HL-60 (cell line): ENCODE measurements at regions not wholly inside any gene's neighbourhood (a gene's known extent, or its start where the extent isn't known, plus 50 kb on each side); places are given as distances from the start of the nearest gene placed in this dataset.

ENCODE experiments used
- TF ChIP-seq, protein P1 (sequence below): IDR thresholded peaks from 2 replicates; pipeline ENCODE4 v1.6.1; 2012; ENCODE audit warnings: low read depth; ENCODE audit not compliant: insufficient replicate concordance
- TF ChIP-seq, protein P2 (sequence below): IDR thresholded peaks from one replicate; pipeline ENCODE4 v1.5.1; 2011; ENCODE audit warnings: low read length, control low read depth, inconsistent platforms; ENCODE audit not compliant: insufficient read depth

DNA sequence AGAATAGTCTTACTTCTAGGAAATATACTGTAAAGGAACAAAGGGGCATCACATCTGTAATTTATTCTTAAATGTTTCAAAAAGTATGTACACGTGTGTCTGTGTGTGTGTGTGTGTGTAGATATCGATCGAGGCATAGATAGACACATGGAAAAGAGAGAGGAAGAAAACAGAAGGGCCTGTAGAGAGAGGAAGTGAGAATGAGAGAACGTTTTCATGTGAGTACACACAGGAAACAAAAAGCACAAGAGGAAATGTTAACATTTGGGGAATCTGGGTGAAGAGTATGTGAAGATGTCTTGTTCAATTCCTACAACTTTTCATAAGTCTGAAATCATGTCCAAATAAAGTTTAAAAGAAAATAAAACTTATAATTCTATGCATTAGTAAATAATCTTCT lies 286.5 kb upstream of the SORCS1 start:
- TF ChIP-seq, protein P1, sequence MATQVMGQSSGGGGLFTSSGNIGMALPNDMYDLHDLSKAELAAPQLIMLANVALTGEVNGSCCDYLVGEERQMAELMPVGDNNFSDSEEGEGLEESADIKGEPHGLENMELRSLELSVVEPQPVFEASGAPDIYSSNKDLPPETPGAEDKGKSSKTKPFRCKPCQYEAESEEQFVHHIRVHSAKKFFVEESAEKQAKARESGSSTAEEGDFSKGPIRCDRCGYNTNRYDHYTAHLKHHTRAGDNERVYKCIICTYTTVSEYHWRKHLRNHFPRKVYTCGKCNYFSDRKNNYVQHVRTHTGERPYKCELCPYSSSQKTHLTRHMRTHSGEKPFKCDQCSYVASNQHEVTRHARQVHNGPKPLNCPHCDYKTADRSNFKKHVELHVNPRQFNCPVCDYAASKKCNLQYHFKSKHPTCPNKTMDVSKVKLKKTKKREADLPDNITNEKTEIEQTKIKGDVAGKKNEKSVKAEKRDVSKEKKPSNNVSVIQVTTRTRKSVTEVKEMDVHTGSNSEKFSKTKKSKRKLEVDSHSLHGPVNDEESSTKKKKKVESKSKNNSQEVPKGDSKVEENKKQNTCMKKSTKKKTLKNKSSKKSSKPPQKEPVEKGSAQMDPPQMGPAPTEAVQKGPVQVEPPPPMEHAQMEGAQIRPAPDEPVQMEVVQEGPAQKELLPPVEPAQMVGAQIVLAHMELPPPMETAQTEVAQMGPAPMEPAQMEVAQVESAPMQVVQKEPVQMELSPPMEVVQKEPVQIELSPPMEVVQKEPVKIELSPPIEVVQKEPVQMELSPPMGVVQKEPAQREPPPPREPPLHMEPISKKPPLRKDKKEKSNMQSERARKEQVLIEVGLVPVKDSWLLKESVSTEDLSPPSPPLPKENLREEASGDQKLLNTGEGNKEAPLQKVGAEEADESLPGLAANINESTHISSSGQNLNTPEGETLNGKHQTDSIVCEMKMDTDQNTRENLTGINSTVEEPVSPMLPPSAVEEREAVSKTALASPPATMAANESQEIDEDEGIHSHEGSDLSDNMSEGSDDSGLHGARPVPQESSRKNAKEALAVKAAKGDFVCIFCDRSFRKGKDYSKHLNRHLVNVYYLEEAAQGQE = no peak
- TF ChIP-seq, protein P2, sequence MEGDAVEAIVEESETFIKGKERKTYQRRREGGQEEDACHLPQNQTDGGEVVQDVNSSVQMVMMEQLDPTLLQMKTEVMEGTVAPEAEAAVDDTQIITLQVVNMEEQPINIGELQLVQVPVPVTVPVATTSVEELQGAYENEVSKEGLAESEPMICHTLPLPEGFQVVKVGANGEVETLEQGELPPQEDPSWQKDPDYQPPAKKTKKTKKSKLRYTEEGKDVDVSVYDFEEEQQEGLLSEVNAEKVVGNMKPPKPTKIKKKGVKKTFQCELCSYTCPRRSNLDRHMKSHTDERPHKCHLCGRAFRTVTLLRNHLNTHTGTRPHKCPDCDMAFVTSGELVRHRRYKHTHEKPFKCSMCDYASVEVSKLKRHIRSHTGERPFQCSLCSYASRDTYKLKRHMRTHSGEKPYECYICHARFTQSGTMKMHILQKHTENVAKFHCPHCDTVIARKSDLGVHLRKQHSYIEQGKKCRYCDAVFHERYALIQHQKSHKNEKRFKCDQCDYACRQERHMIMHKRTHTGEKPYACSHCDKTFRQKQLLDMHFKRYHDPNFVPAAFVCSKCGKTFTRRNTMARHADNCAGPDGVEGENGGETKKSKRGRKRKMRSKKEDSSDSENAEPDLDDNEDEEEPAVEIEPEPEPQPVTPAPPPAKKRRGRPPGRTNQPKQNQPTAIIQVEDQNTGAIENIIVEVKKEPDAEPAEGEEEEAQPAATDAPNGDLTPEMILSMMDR = no peak
